ENCODE measurements at regions not wholly inside any gene's neighbourhood (a gene's known extent, or its start where the extent isn't known, plus 50 kb on each side); places are given as distances from the start of the nearest gene placed in this dataset.

DNA sequence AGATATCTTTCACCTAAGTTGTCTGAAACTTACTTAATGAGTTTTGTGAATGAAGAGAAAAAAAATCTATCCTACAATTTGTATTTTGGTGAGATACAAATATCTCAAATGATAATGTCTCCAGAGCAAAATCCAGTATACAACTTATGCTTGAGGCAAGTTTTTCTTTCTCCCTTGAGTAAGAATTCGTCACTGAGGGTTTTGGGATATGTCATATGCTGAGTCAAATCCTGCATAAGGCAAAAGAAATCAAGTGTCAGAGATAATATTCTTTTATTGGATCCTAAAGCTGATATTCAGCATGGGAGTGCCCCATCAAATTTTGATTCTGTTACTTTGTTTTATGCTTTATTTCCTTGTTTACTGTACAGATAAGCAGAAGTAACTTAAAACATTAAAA lies 1308.6 kb downstream of the ARAP2 start:
- POLR2A ChIA-PET, result no interaction called here
- no peaks in the 10 kb centered on the region for H3K36me3 ChIP-seq (ENCODE audit: control insufficient read depth in 1 of 2, insufficient read depth in 2 of 2, low read length in 2 of 2)
- RAD21 ChIA-PET (ENCODE audit: low non-redundant PET in 1 of 2, low total read pairs in 2 of 2, uncharacterized antibody in 2 of 2, unreplicated experiment in 2 of 2), result no interaction called here
- intact Hi-C loops (cut with micrococcal nuclease), result no loop called here
- no TSS peak for BruUV-seq (replicated peaks)
- no peak overlapping the region for H3K4me3 ChIP-seq (replicated peaks in 1 of 2; ENCODE audit: low read depth in 1 of 2, low read length in 2 of 2)
- no peaks in the 10 kb centered on the region for H3K9me2 ChIP-seq (ENCODE audit: insufficient read depth)
- H2AFZ ChIP-seq (ENCODE audit: low read depth, low read length, poor library complexity, severe bottlenecking), result no peak overlapping the region
- TF ChIP-seq EZH2 (IDR thresholded peaks at IDR 0.05) (no peak), EZH2phosphoT487 (IDR thresholded peaks at IDR 0.05; ENCODE audit: borderline replicate concordance) (no peak), FOSL1 (IDR thresholded peaks at IDR 0.05; ENCODE audit: low read depth) (no peak), EGR1 (IDR thresholded peaks at IDR 0.05; ENCODE audit: low read depth) (no peak), CBX3 (IDR thresholded peaks at IDR 0.05; ENCODE audit: low read depth) (no peak), ZNF274 (IDR thresholded peaks at IDR 0.05; ENCODE audit: low read depth, low read length) (no peak)
- TF ChIP-seq, protein P1, sequence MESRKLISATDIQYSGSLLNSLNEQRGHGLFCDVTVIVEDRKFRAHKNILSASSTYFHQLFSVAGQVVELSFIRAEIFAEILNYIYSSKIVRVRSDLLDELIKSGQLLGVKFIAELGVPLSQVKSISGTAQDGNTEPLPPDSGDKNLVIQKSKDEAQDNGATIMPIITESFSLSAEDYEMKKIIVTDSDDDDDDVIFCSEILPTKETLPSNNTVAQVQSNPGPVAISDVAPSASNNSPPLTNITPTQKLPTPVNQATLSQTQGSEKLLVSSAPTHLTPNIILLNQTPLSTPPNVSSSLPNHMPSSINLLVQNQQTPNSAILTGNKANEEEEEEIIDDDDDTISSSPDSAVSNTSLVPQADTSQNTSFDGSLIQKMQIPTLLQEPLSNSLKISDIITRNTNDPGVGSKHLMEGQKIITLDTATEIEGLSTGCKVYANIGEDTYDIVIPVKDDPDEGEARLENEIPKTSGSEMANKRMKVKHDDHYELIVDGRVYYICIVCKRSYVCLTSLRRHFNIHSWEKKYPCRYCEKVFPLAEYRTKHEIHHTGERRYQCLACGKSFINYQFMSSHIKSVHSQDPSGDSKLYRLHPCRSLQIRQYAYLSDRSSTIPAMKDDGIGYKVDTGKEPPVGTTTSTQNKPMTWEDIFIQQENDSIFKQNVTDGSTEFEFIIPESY (IDR thresholded peaks at IDR 0.05; ENCODE audit: extremely low read depth, insufficient replicate concordance, low read length), result no peak
- TF ChIP-seq, protein P2, sequence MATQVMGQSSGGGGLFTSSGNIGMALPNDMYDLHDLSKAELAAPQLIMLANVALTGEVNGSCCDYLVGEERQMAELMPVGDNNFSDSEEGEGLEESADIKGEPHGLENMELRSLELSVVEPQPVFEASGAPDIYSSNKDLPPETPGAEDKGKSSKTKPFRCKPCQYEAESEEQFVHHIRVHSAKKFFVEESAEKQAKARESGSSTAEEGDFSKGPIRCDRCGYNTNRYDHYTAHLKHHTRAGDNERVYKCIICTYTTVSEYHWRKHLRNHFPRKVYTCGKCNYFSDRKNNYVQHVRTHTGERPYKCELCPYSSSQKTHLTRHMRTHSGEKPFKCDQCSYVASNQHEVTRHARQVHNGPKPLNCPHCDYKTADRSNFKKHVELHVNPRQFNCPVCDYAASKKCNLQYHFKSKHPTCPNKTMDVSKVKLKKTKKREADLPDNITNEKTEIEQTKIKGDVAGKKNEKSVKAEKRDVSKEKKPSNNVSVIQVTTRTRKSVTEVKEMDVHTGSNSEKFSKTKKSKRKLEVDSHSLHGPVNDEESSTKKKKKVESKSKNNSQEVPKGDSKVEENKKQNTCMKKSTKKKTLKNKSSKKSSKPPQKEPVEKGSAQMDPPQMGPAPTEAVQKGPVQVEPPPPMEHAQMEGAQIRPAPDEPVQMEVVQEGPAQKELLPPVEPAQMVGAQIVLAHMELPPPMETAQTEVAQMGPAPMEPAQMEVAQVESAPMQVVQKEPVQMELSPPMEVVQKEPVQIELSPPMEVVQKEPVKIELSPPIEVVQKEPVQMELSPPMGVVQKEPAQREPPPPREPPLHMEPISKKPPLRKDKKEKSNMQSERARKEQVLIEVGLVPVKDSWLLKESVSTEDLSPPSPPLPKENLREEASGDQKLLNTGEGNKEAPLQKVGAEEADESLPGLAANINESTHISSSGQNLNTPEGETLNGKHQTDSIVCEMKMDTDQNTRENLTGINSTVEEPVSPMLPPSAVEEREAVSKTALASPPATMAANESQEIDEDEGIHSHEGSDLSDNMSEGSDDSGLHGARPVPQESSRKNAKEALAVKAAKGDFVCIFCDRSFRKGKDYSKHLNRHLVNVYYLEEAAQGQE (IDR thresholded peaks at IDR 0.05; ENCODE audit: low read depth), result no peak
- H3K9me3 ChIP-seq (ENCODE audit: control insufficient read depth in 1 of 2, insufficient read depth in 1 of 2, low read depth in 1 of 2, low read length in 2 of 2), result no peaks in the 10 kb centered on the region
- no peaks in the 10 kb centered on the region for H3K79me2 ChIP-seq (ENCODE audit: insufficient read depth, low read length)
- H3K4me1 ChIP-seq (ENCODE audit: control insufficient read depth in 1 of 2, insufficient read depth in 2 of 2, low read length in 2 of 2), result no peaks in the 10 kb centered on the region
- CTCF ChIA-PET, result no interaction called here
- H4K20me1 ChIP-seq (ENCODE audit: insufficient read depth), result no peaks in the 10 kb centered on the region
- no peak for ATAC-seq
- H3K9ac ChIP-seq (ENCODE audit: low read length), result no peak overlapping the region
- H3K4me2 ChIP-seq (ENCODE audit: low read length), result no peak overlapping the region
- DNase-seq (ENCODE audit: low read depth, low spot score), result no peak
- H3K27me3 ChIP-seq (ENCODE audit: insufficient read depth, low read length), result no peaks in the 10 kb centered on the region
- H3K27ac ChIP-seq (ENCODE audit: low read depth, low read length), result no peak overlapping the region

Measured in HCT116 (cell line).